PC-9 (cell line): ENCODE measurements at regions not wholly inside any gene's neighbourhood (a gene's known extent, or its start where the extent isn't known, plus 50 kb on each side); places are given as distances from the start of the nearest gene placed in this dataset.

Experiments
- CTCF ChIP-seq: fragments of 200-600 bp; sonication (generic); conservative IDR thresholded peaks from 2 replicates; pipeline ENCODE4 v1.6.1; 2017; ENCODE audit warnings: mixed run types, antibody characterized with exemption, mild to moderate bottlenecking, moderate library complexity
- EZH2 ChIP-seq: fragments of 200-600 bp; sonication (generic); IDR thresholded peaks from 2 replicates; pipeline ENCODE4 v1.8.0; 2017; ENCODE audit warnings: antibody characterized with exemption, low read depth

- TF ChIP-seq CTCF (no peak), EZH2 (no peak)
Observed at GRCh38 chr5:106092455-106092854, 1578.3 kb downstream of the EFNA5 start.
